Lower leg skin (tissue), 3 donors: ENCODE measurements at regions not wholly inside any gene's neighbourhood (a gene's known extent, or its start where the extent isn't known, plus 50 kb on each side); places are given as distances from the start of the nearest gene placed in this dataset.

Experiments used
- CTCF ChIP-seq, 3 donors: fragments of 450-650 bp; IDR thresholded peaks; one replicate each; pipeline ENCODE4 v1.5.1; 2016; ENCODE audit warnings: antibody characterized with exemption in 3 of 3, mild to moderate bottlenecking in 3 of 3, moderate library complexity in 2 of 3
- POLR2A ChIP-seq, 2 donors: fragments of 450-650 bp; IDR thresholded peaks; one replicate each; pipeline ENCODE4 v1.6.1; 2016 to 2017; ENCODE audit warnings: antibody characterized with exemption in 2 of 2, mild to moderate bottlenecking in 1 of 2, moderate library complexity in 1 of 2

- TF ChIP-seq CTCF (IDR thresholded peaks at IDR 0.05), result no peak
- TF ChIP-seq POLR2A (IDR thresholded peaks at IDR 0.05), result no peak
Observed at GRCh38 chr2:13195270-13195669, 478.5 kb downstream of the TRIB2 start.
